ENCODE measurements at regions not wholly inside any gene's neighbourhood (a gene's known extent, or its start where the extent isn't known, plus 50 kb on each side); places are given as distances from the start of the nearest gene placed in this dataset.

- DNase-seq (ENCODE audit: low read depth), result no peak
Observed at GRCh38 chr16:13552960-13553257, 367.0 kb upstream of the ERCC4 start.

DNA sequence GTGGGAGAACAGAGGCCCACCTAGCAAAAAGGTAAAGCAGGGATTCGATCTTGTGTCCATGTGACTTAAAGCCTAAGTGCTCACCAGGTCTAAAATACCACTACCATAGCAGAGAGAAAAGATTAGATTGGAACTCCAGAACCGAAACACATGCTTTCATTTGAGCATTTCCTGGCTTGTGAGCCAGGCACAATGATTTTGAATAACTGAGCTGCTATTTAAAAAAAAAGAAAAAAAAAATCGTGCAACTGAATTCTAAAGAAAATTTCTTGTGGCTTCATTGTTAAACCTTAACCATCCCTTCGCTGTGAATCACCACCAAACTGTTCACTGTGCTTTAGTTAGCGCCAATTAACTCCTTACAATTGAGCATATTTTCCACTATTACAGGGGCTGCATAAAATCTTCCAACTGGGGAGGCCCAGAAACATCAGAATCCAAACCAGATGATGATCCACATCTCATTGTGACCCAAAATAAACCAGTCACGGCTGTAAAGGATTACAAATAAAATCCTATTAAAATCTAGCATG, 366.4 kb upstream of the ERCC4 start:
- no peak for DNase-seq (ENCODE audit: low read depth)

- no peak for DNase-seq (ENCODE audit: low read depth)
Observed at GRCh38 chr16:13554005-13554404, 365.9 kb upstream of the ERCC4 start.

GRCh38 chr16:13554643-13555042, 365.3 kb upstream of the ERCC4 start:
- DNase-seq (ENCODE audit: low read depth), result no peak

DNA sequence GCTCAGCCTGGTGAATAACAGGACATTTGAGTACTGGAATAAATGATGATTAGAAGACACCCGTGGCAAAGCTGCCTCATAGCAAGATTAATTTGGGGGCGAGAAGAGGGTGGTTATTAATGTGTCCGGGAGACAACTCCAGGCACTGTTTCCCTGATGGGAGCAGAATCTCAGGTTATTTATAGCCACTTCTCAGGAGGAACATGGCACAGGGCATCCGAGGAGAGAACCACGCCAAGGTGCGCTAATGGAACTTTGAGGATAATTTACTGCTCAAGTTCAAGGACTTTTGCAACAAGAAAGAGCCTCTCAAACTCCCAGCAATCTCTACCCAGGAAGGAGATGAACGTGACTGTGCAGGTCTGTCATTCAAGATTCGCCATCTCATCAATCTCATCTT, 362.5 kb upstream of the ERCC4 start:
- DNase-seq (ENCODE audit: low read depth), result no peak

GRCh38 chr16:13558752-13559151, 361.2 kb upstream of the ERCC4 start:
- DNase-seq (ENCODE audit: low read depth), result no peak

- no peak for DNase-seq (ENCODE audit: low read depth)
Observed at GRCh38 chr16:13559624-13560023, 360.3 kb upstream of the ERCC4 start.

DNA sequence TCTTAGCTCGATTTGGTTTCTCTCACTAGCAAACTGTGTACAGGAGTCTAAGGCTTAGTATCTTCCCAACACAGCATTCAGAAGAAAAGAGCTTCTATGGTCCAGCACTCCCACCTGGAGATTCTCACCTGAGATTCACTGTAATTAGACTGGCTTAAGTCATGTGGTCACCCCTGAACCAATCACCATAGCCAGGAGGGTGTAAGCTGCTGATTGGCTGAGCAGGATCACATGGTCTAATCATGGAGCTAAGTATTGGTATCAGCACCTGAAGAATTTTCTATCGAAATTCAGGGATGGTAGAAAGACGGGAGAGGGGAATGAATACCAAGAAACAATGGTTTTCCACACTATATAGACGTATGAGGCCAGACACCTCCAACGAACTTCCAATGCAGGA, 359.8 kb upstream of the ERCC4 start:
- DNase-seq (ENCODE audit: low read depth), result no peak

DNA sequence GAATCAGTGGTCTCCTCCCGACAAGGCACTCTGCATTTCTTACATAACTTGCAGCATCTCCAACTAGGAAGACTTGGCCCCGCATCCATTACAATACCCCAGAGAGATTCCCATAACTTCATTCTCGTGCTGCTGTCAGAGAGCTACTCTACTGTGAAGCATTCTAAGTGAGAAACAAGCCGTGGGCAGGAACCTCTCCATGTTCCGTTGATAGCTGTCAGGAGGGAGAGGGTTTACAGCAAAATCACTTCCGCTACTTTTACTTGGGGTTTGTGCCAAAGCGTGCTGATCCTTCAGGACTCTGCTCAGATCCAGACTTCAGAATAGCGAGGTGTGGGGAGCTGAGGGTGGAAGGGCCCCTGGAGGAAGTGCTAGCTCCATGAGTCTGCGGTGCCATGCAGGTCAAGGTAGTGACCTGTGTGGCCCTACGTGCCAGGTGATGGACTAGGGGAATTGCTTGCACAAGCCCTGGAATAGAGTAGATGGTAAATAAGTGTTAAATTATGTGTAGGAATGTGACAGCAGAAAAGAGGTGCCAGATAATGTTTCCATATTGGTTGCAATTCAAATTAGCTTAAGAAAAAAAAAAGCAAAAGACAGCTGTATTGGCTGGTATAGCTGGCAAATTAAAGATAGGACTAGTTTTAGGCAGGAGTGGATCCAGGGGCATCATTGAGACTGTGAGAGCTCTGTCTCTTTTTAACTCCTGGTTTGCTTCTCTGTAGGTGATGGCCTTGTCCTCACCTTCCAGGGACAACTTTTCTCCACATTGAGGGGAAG, 358.5 kb upstream of the ERCC4 start:
- DNase-seq (ENCODE audit: low read depth), result no peak

DNA sequence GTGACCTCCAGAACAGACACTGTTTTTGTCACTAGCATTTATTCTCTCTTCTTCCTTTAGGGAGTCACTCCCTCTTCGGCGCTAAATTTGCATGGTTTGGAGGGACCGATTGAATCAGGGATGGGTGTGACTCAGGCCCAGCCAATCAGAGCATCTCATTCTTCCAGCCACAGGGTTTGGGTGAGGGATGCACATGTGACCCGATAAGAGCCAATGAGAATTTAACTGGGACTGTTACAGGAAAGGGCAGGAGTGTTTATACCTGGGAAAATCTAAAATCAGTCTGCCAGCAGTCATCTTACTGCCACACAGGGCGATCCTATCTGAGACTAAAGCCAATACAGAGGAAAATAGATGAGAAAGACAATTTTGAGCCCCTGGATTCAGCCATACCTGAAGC, 351.2 kb upstream of the ERCC4 start:
- no peak for DNase-seq (ENCODE audit: low read depth)

DNA sequence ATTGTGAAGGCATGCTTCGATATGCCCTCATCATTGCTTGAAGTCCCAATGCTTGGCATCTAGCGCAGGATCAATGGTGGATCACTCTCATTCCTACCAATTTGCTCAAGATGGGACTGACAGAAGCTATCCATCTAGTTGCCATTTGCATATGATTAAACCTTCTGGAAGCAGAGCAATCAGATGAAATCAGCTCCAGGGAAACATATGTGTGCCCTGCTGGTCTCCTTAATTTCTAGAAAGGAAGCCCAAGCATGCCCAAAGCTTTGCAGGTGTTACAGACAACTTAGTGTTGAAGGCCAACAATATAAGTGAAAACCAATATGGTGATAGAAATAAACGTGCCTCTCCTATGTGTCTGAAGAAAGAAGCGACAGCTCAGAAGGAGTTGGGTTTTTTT, 350.0 kb upstream of the ERCC4 start:
- no peak for DNase-seq (ENCODE audit: low read depth)

DNA sequence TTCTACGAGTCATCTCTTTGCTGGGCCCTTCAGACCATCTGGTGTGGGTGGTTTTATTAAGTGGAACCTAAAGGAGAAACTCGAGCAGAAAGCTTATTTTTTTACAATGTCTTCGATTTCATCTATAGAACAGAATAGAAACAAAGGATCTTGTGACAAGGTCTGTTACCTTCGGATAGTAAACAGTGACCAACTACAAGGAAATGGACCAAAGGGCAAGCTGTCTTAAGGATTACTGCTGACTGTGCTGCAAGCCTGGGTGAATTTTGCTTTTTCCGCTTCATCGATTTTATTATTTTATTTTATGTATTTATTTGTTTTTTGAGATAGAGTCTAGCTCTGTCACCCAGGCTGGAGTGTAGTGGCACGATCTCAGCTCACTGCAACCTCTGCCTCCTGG, 348.9 kb upstream of the ERCC4 start:
- no peak for DNase-seq (ENCODE audit: low read depth)

GRCh38 chr16:13573903-13574302, 346.1 kb upstream of the ERCC4 start:
- no peak for DNase-seq (ENCODE audit: low read depth)

DNA sequence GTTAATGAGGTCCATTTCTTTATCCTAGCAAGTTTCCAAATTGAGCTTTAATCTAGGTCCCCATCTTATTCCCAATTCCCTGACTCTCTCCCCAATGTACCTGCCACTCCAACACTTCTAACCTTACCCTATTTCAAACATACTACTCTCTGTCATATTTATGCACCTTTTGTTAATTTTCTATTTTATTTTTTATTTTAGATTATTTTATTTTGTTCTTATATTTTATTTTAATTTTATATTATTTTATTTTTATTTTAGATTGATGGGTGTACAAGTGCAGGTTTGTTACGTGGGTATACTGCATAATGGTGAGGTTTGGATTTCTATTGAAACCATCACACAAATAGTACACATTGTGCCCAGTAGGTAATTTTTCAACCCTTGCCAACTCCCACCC, 333.9 kb upstream of the ERCC4 start:
- no peak for DNase-seq (ENCODE audit: low read depth)

DNA sequence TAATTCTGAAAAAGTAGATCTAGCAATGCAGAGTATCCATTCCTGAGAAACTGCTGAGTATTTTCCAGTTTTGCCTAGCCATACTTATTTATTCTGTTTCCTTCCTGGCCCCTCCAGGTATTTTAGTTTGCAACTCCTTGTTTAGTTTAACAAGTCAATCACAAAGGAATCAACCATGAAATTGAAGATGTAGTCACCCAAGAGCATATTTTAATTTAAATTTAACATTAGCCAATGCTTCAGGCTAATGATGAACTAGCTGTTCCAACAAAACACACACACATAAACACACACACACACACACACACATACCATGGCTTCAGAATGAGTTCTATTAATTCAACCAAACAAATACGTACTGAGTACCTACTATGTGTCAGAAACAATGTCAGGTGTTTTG, 332.8 kb upstream of the ERCC4 start:
- no peak for DNase-seq (ENCODE audit: low read depth)

GRCh38 chr16:13594823-13595222, 325.1 kb upstream of the ERCC4 start:
- no peak for DNase-seq (ENCODE audit: low read depth)

GRCh38 chr16:13606804-13607203, 313.1 kb upstream of the ERCC4 start:
- no peak for DNase-seq (ENCODE audit: low read depth)

DNA sequence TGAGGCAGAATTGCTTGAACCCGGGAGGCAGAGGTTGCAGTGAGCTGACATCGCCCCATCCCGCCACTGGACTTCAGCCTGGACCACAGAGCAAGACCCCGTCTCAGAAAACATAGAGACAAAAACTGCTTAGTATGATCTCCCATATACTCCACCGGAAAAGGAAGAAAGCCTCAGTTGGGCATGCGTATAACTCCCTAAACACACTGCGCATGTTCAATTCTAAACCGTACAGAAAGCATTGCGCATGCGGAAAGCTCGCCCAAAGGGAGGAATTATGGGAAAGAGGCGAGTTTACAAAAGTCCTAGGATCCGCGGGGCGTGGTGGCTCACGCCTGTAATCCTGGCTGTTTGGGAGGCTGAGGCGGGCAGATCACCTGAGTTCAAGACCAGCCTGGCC, 312.7 kb upstream of the ERCC4 start:
- DNase-seq (ENCODE audit: low read depth), result no peak

- no peak for DNase-seq (ENCODE audit: low read depth)
Observed at GRCh38 chr16:13611596-13611995, 308.4 kb upstream of the ERCC4 start.

DNA sequence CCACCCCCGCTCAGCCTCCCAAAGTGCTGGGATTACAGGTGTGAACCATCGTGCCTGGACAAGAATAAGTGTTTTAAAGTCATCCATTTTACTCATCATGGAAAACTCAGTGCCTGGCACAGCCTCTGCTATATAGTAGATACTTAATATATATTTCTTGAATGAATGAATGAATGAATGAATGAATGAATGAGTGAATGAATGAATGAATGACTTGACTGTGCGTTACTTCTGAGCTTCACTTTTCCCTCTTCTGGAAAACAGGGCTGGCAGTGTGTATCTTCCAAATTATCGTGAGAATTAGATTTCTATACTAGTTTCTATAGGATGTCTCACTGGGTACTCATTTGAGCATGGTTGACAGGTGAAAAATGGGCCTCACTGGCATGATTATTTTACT, 307.3 kb upstream of the ERCC4 start:
- no peak for DNase-seq (ENCODE audit: low read depth)

DNA sequence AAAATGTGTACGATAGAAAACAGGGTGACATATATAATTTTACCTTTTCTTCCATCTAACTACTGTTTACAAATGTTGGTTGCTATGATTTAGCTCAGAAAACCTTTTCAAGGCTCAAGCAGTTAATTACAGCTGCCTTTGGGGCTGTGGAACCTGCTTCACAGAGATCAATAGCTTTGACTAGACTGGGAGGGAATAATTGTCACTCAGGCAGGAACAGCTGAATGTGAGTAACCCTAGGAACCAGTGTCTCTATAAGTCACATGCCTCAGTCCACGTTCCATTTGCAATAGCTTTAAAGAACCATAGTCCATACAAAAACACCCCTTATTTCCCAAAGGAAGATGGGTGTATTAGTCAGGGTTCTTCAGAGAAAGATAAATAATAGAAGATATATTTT, 306.8 kb upstream of the ERCC4 start:
- DNase-seq (ENCODE audit: low read depth), result no peak

- no peak for DNase-seq (ENCODE audit: low read depth)
Observed at GRCh38 chr16:13621639-13622038, 298.3 kb upstream of the ERCC4 start.

DNA sequence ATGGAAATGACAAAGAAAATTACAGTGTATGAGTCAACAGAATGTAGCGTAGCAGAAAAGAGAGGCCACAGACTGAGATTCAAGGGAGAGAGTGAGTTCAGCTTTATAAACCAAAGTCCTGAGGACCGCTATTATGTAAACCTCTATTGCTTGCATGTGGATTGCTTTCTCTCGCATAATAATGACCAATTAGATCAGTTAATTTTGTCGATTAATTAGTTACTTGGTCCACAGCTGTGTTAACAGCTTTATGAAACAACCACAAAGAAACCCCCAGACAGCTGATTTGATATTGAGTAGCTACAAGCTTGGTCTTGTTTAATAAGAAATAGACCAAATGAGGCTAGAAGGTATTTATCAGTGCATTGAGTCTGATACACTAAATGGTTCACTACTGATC, 291.8 kb upstream of the ERCC4 start:
- DNase-seq (ENCODE audit: low read depth), result no peak

DNA sequence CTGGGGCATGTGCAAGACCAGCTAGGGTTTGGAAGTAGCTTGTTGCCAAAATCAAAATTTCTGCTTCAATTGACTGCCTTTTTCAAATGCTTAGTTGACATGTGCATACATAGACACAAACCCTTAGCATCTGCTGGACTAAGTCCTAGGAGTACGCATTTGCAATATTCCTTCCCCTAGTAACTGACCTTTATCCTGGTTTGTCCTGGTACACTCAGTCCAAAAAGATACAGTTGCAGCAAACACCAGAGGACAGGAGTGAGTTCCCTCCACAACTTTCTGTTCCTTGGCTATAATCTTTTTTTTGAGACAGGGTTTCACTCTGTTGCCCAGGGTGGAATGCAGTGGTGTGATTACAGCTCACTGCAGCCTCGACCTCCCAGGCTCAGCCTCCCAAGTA, 290.2 kb upstream of the ERCC4 start:
- DNase-seq (ENCODE audit: low read depth), result no peak

DNA sequence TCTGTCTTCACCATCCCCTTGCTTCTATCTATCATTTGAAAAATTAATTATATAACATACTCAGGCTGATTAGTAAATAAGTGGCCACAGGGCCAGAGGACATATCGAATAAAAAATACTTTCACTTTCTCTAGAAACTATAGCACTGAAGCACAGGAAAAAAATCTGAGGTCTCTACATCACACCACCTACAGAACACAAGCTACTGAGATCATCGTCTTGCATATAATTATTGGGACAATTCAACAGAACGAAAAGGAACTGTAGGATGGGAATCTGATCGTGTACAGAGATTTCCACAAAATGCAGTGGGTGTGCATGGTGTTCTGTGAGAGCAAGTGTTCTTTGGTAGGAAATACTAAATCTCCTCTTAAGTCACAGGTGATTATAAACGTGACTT, 289.6 kb upstream of the ERCC4 start:
- no peak for DNase-seq (ENCODE audit: low read depth)
